HEK293 (cell line): ENCODE measurements at regions not wholly inside any gene's neighbourhood (a gene's known extent, or its start where the extent isn't known, plus 50 kb on each side); places are given as distances from the start of the nearest gene placed in this dataset.

ENCODE experiments used
- CTCF ChIA-PET: fragments of 350-600 bp; formaldehyde crosslinking; extraction: SDS; loops from one replicate; lab custom pipeline; 2021; ENCODE audit warnings: antibody characterized with exemption; lab: Yijun Ruan, JAX
- POLR2A ChIA-PET: fragments of 300-600 bp; formaldehyde crosslinking; extraction: SDS; loops from one replicate; lab custom pipeline; 2020; ENCODE audit warnings: antibody characterized with exemption, inconsistent platforms; lab: Yijun Ruan, JAX
- H3K27ac ChIP-seq: fragments of 200-500 bp; sonication (Bioruptor generic); 2 replicates; pipeline ENCODE4 v1.5.1; 2014; ENCODE audit warnings: low read depth, low read length, control low read depth, inconsistent platforms; ENCODE audit errors: extremely low read depth
- H3K36me3 ChIP-seq, 2 experiments: fragments of 200-500 bp in 1 of 2; sonication (Bioruptor generic) in 1 of 2; 1 replicate in 1 of 2; 2 replicates in 1 of 2; pipeline ENCODE4 v1.5.1; 2014 to 2017; ENCODE audit warnings: inconsistent platforms in 2 of 2, low read length in 2 of 2; ENCODE audit not compliant: control insufficient read depth in 2 of 2, insufficient read depth in 1 of 2
- H3K4me1 ChIP-seq: fragments of 200-500 bp; sonication (Bioruptor generic); 2 replicates; pipeline ENCODE4 v1.5.1; 2014; ENCODE audit warnings: mild to moderate bottlenecking, low read length, inconsistent platforms; ENCODE audit not compliant: control insufficient read depth, insufficient read depth
- H3K4me3 ChIP-seq: 2 replicates; pipeline ENCODE4 v1.5.1; 2011; ENCODE audit warnings: low read depth, mild to moderate bottlenecking, control low read depth, low read length, moderate library complexity
- H3K9me3 ChIP-seq: fragments of 200-500 bp; sonication (Bioruptor generic); 2 replicates; pipeline ENCODE4 v1.5.1; 2014; ENCODE audit warnings: low read depth, low read length, inconsistent platforms; ENCODE audit not compliant: control insufficient read depth, insufficient read depth
- MEIS1 ChIP-seq: sonication (generic); formaldehyde crosslinking; IDR thresholded peaks from 2 replicates; pipeline ENCODE4 v1.8.1; 2022; ENCODE audit warnings: missing genetic modification reagents, mild to moderate bottlenecking, borderline replicate concordance
- PATZ1 ChIP-seq: fragments of 450-650 bp; formaldehyde crosslinking; IDR thresholded peaks from 2 replicates; pipeline ENCODE4 v1.5.1; 2016; ENCODE audit warnings: missing biosample characterization, missing genetic modification characterization
- PBX3 ChIP-seq: sonication (generic); formaldehyde crosslinking; IDR thresholded peaks from 2 replicates; pipeline ENCODE4 v1.8.1; 2022; ENCODE audit warnings: mild to moderate bottlenecking, moderate library complexity, missing genetic modification reagents
- RBAK ChIP-seq: fragments of 450-650 bp; formaldehyde crosslinking; IDR thresholded peaks from 2 replicates; pipeline ENCODE4 v1.5.1; 2016; ENCODE audit warnings: missing biosample characterization, missing genetic modification characterization
- ZBTB11 ChIP-seq: fragments of 450-650 bp; formaldehyde crosslinking; conservative IDR thresholded peaks from 2 replicates; pipeline ENCODE4 v1.5.1; 2016; ENCODE audit warnings: low read depth, missing biosample characterization, missing genetic modification characterization
- ZBTB17 ChIP-seq: fragments of 450-650 bp; formaldehyde crosslinking; IDR thresholded peaks from 2 replicates; pipeline ENCODE4 v1.5.1; 2016; ENCODE audit warnings: missing biosample characterization, missing genetic modification characterization
- ZNF140 ChIP-seq: fragments of 450-650 bp; formaldehyde crosslinking; IDR thresholded peaks from 2 replicates; pipeline ENCODE4 v1.5.1; 2016; ENCODE audit warnings: missing biosample characterization, missing genetic modification characterization
- ZNF157 ChIP-seq: fragments of 450-650 bp; formaldehyde crosslinking; IDR thresholded peaks from 2 replicates; pipeline ENCODE4 v1.5.1; 2016; ENCODE audit warnings: missing biosample characterization, missing genetic modification characterization
- ZNF175 ChIP-seq: fragments of 450-650 bp; formaldehyde crosslinking; IDR thresholded peaks from 2 replicates; pipeline ENCODE4 v1.5.1; 2016; ENCODE audit warnings: missing biosample characterization, missing genetic modification characterization
- ZNF184 ChIP-seq: fragments of 450-650 bp; IDR thresholded peaks from 2 replicates; pipeline ENCODE4 v1.5.1; 2018; ENCODE audit warnings: missing biosample characterization, mild to moderate bottlenecking, missing genetic modification characterization
- ZNF2 ChIP-seq: fragments of 450-650 bp; formaldehyde crosslinking; IDR thresholded peaks from 2 replicates; pipeline ENCODE4 v1.5.1; 2016; ENCODE audit warnings: missing biosample characterization, missing genetic modification characterization
- ZNF223 ChIP-seq: fragments of 450-650 bp; formaldehyde crosslinking; IDR thresholded peaks from 2 replicates; pipeline ENCODE4 v1.5.1; 2016; ENCODE audit warnings: missing biosample characterization, missing genetic modification characterization
- ZNF311 ChIP-seq: fragments of 450-650 bp; formaldehyde crosslinking; IDR thresholded peaks from 2 replicates; pipeline ENCODE4 v1.5.1; 2017; ENCODE audit warnings: missing biosample characterization, missing genetic modification characterization, borderline replicate concordance
- ZNF404 ChIP-seq: fragments of 450-650 bp; formaldehyde crosslinking; IDR thresholded peaks from 2 replicates; pipeline ENCODE4 v1.5.1; 2017; ENCODE audit warnings: missing biosample characterization, missing genetic modification characterization
- ZNF544 ChIP-seq: fragments of 450-650 bp; formaldehyde crosslinking; IDR thresholded peaks from 2 replicates; pipeline ENCODE4 v1.5.0; 2017; ENCODE audit warnings: missing biosample characterization, missing genetic modification characterization
- ZNF600 ChIP-seq: fragments of 450-650 bp; formaldehyde crosslinking; IDR thresholded peaks from 2 replicates; pipeline ENCODE4 v1.5.1; 2016; ENCODE audit warnings: missing biosample characterization, missing genetic modification characterization
- ZNF621 ChIP-seq: fragments of 450-650 bp; formaldehyde crosslinking; IDR thresholded peaks from 2 replicates; pipeline ENCODE4 v1.5.1; 2017; ENCODE audit warnings: missing biosample characterization, missing genetic modification characterization
- ZNF747 ChIP-seq: fragments of 450-650 bp; formaldehyde crosslinking; IDR thresholded peaks from 2 replicates; pipeline ENCODE4 v1.5.1; 2016; ENCODE audit warnings: missing biosample characterization, missing genetic modification characterization
- ZSCAN5A ChIP-seq: fragments of 450-650 bp; formaldehyde crosslinking; IDR thresholded peaks from 2 replicates; pipeline ENCODE4 v1.5.1; 2016; ENCODE audit warnings: missing biosample characterization, missing genetic modification characterization
- ZXDB ChIP-seq: fragments of 450-650 bp; formaldehyde crosslinking; IDR thresholded peaks from 2 replicates; pipeline ENCODE4 v1.5.1; 2016; ENCODE audit warnings: missing biosample characterization, missing genetic modification characterization
- TF ChIP-seq, protein P1 (sequence below): fragments of 450-650 bp; formaldehyde crosslinking; IDR thresholded peaks from 2 replicates; pipeline ENCODE4 v1.5.1; 2016; ENCODE audit warnings: missing biosample characterization, missing genetic modification characterization

- TF ChIP-seq ZNF621 (tag by site-specific recombination) (no peak), ZNF140 (tag by site-specific recombination) (no peak), ZBTB11 (tag by site-specific recombination) (no peak)
Observed at GRCh38 chr3:74527566-74527965, 86.9 kb downstream of the CNTN3 start (continued).

GRCh38 chr3:74523811-74524210 is 90.6 kb downstream of the CNTN3 start:
- TF ChIP-seq ZNF184 (no peak), ZBTB17 (tag by site-specific recombination) (no peak), ZNF140 (tag by site-specific recombination) (no peak)
- TF ChIP-seq, all 188 proteins: peak for 0
- Histone ChIP-seq H3K4me1 (no peaks in the 10 kb centered on the region), H3K4me3 (no peak overlapping the region), H3K27ac (no peak overlapping the region), H3K36me3 (no peaks in the 10 kb centered on the region), H3K9me3 (no peaks in the 10 kb centered on the region)
- ChIA-PET POLR2A (no interaction called here), CTCF (no interaction called here)

- no peak overlapping the region for H3K4me3 ChIP-seq
- H3K9me3 ChIP-seq, result no peaks in the 10 kb centered on the region
- POLR2A ChIA-PET, result no interaction called here
- TF ChIP-seq ZNF600 (tag by site-specific recombination), result no peak
- TF ChIP-seq, protein P1, sequence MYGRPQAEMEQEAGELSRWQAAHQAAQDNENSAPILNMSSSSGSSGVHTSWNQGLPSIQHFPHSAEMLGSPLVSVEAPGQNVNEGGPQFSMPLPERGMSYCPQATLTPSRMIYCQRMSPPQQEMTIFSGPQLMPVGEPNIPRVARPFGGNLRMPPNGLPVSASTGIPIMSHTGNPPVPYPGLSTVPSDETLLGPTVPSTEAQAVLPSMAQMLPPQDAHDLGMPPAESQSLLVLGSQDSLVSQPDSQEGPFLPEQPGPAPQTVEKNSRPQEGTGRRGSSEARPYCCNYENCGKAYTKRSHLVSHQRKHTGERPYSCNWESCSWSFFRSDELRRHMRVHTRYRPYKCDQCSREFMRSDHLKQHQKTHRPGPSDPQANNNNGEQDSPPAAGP (tag by site-specific recombination), result no peak
- TF ChIP-seq ZNF157, result no peak
- no peak for TF ChIP-seq ZNF404 (tag by site-specific recombination)
- no peak for TF ChIP-seq ZNF544 (tag by site-specific recombination)
- no peak overlapping the region for H3K27ac ChIP-seq
- CTCF ChIA-PET, result no interaction called here
- no peaks in the 10 kb centered on the region for H3K36me3 ChIP-seq
- no peaks in the 10 kb centered on the region for H3K4me1 ChIP-seq
Observed at GRCh38 chr3:74520895-74521294, 93.6 kb downstream of the CNTN3 start.

- Histone ChIP-seq H3K27ac (no peak overlapping the region), H3K4me3 (no peak overlapping the region), H3K36me3 (no peaks in the 10 kb centered on the region), H3K9me3 (no peaks in the 10 kb centered on the region), H3K4me1 (no peaks in the 10 kb centered on the region)
- ChIA-PET CTCF (no interaction called here), POLR2A (no interaction called here)
- no peak for TF ChIP-seq ZNF2 (tag by site-specific recombination)
- TF ChIP-seq ZNF175 (tag by site-specific recombination), result no peak
- TF ChIP-seq ZNF311, result no peak
- no peak for TF ChIP-seq RBAK (tag by site-specific recombination)
- TF ChIP-seq ZNF544 (tag by site-specific recombination), result no peak
- TF ChIP-seq ZXDB (tag by site-specific recombination), result no peak
- TF ChIP-seq PATZ1, result no peak
- no peak for TF ChIP-seq MEIS1
- TF ChIP-seq PBX3 (CRISPR knock-in tag), result no peak
- no peak for TF ChIP-seq ZNF223
- TF ChIP-seq ZNF747, result no peak
- no peak for TF ChIP-seq ZSCAN5A (tag by site-specific recombination)
Observed at GRCh38 chr3:74518610-74519009, 95.8 kb downstream of the CNTN3 start.
